ENCODE measurements at regions not wholly inside any gene's neighbourhood (a gene's known extent, or its start where the extent isn't known, plus 50 kb on each side); places are given as distances from the start of the nearest gene placed in this dataset.
A peak's percentile ranks its signal among the peaks of the same experiment; 100 is the strongest.
"Not testable (repeated sequence)": the region's sequence is repeated elsewhere in the genome, so short reads cannot be mapped to it uniquely, and the experiment has no call there.

DNA sequence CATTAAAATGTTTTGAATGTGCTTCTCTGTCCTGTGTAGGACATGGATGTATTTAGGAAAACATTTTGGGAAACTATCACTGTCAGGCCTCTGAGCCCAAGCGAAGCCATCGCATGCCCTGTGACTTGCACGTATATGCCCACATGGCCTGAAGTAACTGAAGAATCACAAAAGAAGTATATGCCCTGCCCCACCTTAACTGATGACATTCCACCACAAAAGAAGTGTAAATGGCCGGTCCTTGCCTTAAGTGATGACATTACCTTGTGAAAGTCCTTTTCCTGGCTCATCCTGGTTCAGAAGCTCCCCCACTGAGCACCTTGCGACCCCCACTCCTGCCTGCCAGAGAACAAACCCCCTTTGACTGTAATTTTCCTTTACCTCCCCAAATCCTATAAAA, 191.1 kb upstream of the MEIS1 start:
- DNase-seq (ENCODE audit: low spot score); ATAC-seq: not testable (repeated sequence)

DNA sequence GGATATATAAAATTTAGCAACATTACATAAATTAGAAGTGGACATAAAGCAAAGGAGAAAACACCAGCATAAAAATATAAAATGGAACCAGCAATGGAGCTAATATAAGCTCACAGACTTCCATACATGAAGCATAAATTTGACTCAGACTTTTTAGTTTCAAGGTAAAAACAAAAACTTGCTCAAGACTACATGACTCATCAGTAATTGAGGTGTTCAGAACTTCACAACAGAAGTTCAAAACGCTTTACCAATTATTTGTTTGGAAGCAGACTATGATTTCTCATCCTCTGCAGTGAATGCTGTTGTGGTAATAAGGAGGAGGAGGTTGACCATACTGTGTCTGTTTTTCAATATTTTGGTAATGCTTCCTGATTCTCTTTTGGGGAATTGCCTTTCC, 192.0 kb upstream of the MEIS1 start:
- DNase-seq (ENCODE audit: low spot score); ATAC-seq: not testable (repeated sequence)

DNA sequence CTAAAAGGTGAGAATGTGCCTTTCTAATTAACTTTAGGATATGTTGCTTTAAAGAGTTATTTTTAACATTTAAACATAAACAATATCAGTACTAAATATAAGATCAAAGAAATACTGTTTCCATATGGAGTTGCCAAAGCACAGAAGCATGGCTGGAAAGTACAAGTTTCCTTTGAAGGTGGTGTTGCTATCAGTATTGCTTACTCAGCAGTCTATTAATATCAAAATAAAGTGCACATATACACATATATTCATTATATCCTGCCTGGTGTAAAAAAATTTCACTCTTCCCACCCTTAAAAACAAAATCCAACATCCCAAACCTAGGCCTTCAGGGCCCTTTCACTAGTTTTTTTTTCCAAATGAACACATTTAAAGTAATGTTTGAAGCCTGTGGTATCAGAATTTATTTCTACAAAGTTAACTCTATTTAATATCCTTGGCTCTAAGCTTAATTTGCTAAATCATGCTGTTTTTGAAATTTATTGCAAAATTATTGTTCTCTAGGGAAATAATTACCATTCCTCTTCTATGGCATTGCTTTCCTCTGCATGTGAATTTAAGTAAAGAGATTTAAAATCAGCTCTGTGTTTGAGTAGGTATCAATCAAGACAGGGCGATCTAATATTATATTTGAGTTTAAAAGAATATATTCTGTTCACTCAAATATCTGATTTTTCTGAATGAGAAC, 192.7 kb upstream of the MEIS1 start:
- no peak for ATAC-seq
- no peak for DNase-seq (ENCODE audit: low spot score)

DNA sequence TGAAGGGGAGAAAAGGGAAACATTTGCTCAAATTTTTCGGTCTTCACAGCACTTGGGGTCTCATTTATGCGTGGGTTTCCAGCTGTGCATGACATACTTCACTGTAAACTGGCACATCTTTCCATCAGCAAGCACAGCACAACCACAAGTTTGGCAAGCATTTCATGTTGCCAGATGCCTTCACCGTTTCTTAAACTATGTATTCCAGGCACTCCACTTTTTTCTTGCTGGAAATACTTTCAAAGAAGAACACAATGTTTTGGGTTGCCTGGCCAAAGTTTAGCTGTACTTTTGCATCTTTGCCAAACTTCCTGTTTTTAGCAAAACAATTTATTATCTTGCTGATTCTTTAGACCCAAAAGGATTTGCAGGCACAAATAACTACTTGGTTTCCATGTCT, 194.6 kb upstream of the MEIS1 start:
- no peak for ATAC-seq
- no peak for DNase-seq (ENCODE audit: low spot score)

DNA sequence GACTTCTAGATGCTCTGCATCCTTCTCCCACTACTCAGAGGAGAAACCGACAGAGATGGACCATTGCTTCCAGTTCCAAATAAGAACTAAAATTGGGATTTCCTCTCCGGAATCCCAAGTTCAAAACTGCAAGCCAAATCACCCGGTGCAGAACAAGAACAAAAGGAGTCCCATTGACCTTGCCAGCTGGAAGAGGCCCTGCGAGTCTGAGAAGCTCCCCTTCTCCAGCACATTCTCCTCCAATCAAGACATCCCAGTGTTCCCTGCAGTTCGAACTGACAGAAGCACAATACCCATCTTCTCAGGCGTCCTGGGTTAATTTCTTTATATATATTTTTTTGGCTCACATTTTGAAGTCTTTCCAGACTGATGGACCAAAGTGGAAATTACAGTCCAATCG, 195.3 kb upstream of the MEIS1 start:
- ATAC-seq, result no peak

DNA sequence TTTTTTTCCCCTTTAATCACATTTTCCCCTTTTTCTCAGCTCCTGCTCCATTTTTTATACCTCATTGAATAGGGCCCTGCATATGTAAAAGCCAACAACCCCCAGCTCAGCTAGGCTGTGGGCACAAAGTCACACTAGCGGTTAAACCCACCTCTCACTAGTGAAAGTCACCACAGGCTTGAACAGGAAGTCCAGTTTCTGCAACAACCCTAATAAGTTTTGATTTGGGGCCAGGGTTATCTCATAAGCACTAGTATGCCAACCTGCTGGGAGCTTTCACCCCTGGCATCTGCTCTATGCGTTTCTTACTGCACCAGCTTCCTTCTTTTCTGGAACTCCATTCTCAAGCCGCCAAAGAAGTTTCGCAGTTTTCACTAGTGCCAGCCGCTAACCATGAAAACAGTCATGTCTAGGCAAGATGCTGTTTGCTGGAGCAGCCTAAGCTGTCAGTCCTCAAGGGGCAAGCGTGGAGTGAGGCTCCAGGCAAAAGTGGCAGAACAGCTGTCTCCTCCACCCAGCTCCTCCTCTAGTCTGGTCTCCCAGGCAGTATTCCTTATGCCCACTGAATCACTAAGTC, 197.0 kb upstream of the MEIS1 start:
- DNase-seq (ENCODE audit: low spot score), result no peak
- no peak for ATAC-seq

More for the DNA sequence above, 195.3 kb upstream of the MEIS1 start:
- DNase-seq (ENCODE audit: low spot score), result no peak

DNA sequence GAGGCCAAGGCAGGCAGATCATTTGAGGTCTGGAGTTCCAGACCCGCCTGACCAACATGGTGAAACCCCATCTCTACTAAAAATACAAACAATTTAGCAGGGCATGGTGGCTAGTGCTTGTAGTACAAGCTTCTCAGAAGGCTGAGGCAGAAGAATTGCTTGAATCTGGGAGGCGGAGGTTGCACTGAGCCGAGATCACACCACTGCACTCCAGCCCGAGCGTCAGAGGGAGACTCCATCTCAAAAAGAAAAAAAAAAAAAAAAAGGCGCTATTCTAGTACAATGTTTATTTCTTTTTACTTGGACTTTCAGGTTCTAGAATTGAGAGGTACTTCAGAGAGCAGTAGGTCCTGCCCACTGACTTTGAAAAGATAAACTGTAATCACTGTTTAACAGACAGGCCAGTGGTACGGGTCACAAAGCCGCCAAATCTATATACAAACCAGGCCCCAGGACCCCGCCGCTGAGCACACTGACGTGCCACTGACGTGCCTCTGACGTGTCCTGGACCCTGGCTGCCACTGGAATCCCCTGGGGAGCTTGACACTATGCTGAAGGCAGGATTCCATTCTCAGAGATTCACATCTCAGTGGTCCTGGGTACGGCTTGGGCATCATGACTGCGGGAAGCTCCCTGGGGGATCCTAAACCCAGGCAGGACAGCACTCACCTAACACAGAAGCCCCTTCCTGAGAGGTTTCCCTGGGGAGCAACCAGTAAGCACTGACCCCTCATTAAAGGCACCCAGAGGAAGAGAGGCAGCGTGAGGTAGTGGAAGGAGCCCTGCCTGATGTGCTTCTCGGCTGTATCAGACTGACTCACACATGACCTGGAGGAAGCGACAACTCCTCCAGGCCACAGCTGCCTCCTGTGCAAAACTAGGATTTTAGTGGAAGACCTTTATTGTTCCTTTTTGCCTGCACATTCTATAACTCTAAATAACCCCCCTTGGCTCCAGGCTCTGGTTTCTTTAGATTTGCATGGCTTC, 197.8 kb upstream of the MEIS1 start:
- DNase-seq (ENCODE audit: low spot score) (no peak), ATAC-seq (no peak)

DNA sequence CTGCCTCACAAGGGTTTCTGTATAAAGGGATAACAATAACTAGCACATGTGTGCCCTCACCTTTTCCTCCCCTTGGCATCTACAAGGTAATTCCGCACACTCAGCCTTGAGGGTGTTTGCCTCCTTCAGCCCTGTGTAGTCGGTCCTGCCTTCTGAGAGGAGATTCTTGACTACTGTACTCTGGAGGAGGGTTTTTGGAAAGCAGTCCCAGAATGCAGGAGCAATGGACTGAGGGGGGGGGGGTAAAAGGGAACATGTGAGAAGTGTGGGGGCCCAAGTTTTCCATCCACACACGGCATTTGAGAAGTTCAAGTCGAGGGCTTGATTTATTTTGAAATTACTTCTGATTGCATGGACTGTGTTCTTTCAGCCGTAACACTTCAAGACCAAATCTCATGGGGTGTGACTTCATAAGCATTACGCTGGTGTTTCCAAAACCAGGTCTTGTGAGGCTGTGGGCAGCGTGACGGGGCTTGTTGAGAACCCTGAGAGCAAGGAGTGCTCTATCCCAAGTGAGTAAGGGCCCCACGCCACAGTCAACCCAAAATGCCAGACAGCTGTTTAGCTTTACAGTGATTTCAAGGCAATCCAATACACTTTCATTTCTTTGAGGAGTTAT, 198.7 kb upstream of the MEIS1 start:
- no peak for ATAC-seq
- DNase-seq (ENCODE audit: low spot score), result no peak

DNA sequence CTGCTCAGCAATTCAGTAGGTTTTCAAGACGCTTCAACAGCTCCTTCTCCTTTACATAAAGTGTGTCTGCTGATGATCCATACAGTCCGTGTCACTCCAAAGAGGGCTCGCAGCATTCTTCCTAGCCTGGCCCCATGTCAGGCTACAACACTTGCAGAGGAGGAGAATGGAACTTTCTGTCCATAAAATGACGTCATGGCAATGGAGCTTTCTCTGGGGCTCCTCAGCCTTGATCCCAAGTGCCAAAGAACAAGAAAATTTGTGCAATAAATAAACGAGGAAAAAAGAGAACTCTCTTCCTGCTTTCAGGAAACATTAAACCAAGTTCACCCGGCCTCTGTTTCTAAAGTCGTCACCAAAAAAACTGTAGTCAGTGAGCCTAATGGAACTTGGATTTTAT, 199.5 kb upstream of the MEIS1 start:
- DNase-seq (ENCODE audit: low spot score), result no peak
- ATAC-seq, result no peak

DNA sequence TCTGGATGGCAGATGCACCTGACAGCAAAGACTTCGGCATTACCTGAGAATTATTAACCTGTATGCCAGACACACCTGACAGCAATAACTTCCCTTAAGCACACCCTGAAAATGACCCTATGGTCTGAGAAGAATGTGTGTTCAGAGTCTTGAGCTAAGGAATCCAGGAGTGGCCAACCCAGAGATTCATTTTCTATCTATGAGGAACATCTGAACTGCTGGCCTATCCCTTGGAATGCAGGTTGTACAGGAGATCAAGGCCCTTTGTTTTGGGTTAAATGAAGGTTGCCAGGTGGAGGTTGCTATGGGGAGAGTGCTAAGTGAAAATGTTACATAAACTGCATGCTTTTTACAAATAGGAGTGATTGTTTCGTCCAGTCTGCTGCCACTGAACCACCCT, 200.9 kb upstream of the MEIS1 start:
- DNase-seq (ENCODE audit: low spot score) (no peak), ATAC-seq (no peak)

DNA sequence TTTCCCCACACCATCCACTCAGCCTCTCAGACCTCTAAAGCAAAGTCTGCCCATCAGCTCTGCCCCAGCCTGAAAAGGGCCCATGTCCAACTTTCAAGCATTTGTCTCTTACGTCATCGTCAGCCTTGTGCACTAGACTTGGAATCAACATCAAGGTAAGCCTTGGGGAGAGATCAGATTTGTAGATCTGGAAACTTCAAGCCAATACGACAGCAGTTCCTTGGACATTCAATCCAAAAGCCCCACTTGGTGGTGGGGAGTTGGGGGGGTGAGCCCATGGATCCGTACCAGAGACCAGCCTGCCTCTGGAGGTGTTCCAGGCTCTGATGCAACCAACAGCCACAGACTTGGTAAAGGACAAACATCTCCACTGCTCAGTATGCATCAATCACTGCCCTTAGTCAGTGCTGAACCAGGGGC, 206.8 kb upstream of the MEIS1 start:
- DNase-seq (ENCODE audit: low spot score) (no peak), ATAC-seq (peak; percentile 46)

DNA sequence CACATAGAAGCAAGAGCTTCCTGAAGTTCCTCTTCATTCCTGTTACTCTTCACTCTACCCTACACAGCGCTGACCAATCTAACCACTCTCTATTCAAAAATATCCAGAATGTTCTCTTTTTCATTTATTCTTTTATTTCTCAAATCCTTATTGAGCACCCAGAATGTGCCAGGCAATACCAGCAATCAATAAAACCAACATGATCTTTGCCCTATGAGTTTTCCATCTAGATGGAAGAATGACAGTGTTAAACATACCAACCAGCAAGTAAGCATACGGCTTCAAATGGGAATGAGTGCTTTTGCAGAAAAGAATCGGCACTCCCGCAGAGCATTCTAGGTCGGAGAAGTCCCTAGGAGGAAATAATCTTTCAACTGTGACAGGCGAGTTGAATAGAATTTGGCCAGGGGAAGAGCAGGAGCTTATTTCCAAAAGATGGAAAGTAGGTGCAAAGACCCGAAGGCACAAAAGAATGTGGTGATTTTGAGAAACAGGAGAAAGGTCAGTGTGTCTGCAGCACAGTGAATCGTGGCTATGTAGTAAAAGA, 217.8 kb upstream of the MEIS1 start:
- DNase-seq (ENCODE audit: low spot score), result no peak
- ATAC-seq, result peak; percentile 25

DNA sequence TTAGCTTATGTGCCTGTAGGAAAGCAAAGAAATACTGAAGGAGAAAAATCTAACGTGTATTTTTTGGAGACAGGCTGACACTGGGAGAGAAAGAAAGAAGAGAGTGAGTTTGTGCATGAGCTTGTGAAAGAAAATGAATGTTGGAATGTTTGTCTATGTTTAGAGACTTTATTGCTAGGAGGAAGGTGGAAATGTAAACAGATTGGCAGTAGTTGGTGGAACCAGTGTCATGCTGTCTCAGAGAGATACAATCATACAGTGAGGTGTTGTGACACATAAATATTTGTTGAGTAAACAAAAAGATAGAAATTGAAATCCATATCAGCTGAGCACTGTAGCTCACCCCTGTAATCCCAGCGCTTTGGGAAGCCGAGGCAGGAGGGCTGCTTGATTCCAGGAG, 222.2 kb upstream of the MEIS1 start:
- DNase-seq (ENCODE audit: low spot score) (no peak), ATAC-seq (no peak)

DNA sequence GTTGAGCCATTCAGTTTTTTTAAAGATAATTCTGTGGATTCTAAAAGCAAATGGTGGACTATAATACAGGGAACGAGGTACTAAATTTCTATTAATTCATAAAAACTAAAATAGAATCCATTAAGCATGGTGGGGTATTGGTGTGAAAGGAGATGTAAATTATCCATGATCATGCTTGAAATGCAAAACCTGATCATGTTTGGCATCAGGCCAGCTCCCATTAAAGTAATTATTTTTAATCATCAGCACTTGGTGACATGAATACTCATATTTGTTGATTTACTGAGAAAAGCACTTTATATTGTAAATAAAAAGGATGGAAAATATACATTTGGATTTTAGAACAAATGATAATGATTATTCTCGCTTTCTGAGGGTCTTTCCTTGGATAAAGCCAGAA, 232.3 kb upstream of the MEIS1 start:
- DNase-seq (ENCODE audit: low spot score), result no peak
- ATAC-seq, result no peak

DNA sequence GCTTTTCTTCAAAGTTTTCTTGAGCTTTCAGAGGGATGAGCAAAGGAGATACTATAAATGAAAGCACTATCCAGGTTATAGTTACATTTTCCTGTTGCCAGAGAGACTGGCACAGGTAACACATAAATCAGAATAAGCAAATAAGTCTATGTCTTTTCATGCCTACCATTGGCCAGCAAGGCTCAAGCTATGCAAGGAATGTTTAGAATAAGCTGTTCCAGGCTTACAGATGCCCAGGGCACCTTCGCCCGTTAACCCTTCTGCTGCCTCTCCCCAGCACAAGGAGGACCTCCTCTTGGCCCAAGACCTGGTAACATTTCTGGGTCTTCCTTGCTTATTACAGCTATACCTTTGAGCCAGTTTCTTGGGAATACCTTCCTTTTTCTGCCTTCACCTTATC, 233.7 kb upstream of the MEIS1 start:
- no peak for DNase-seq (ENCODE audit: low spot score)
- ATAC-seq, result no peak

DNA sequence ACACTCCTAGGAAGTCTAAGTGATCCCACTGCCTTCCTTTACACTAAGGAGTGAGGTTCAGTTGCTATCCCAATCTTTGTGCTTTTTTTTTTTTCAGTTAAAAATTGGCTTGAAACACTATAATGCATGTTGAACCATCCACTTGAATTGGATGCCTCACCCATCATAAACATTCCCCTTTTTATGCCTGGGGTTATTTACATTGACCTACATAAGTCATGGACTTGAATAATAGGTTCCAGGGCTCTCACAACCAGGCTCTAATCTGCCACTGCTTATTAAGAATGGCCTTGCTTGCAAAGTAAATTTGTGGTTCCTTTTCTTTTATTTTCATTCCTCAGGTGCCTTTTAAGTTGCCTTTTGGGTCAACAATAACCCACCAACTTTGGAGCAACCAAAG, 236.1 kb upstream of the MEIS1 start:
- ATAC-seq (no peak), DNase-seq (ENCODE audit: low spot score) (no peak)

DNA sequence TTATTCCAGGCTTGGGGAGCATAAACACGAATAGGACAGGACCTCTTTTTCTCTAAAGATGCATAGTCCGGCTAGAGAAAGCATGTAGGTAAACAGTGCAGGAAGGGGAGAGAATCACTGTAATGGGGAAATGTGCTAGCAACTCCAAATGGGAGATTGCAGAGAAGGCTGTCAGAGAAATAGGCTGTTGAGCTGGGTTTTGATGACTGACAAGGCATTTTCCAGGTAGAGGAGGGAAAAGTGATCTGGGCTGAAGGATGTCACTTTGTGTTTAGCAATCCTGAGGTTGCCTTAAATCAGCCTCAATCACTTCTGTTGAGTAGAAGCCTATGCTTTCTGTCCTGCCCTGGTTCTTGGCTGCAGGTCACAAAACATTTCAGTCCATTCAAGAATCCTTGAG, 242.0 kb upstream of the MEIS1 start:
- ATAC-seq (no peak), DNase-seq (ENCODE audit: low spot score) (no peak)

DNA sequence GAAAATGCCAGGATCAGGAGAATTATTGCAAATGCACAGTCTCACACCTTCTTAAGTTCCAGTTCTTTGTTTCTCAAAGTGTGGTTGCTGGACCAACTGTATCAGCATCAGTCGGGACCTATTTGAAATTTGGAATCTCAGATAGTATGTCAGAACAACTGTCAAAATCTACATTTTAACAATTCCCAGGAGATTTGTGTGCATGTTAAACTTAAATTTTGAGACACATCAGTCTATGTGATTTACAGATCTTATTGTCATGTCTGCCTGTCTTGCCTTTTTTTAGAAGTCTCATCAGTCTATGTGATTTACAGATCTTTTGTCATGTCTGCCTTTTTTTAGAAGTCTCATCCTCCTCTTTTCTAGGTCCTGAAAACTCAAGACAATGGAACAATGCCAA, 243.6 kb upstream of the MEIS1 start:
- no peak for ATAC-seq
- DNase-seq (ENCODE audit: low spot score), result no peak

DNA sequence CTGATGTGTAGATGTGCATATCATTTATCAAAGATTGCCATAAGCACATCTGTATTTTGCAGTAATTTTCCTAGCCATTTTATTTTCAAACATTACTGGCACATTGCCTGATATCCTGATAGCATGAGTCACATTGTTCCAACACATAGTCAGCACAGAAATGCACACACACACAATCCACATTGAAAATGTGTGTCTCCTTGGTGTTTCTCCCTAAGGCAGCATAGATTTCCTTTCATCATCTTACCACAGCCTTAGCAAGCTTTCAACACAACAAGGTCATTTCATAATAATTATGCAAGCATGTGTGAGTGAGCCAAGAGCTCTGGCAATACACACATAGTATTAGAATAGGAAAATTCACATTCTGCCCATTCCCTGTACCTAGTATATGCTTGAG, 245.4 kb upstream of the MEIS1 start:
- DNase-seq (ENCODE audit: low spot score) (no peak), ATAC-seq (peak; percentile 66)

DNA sequence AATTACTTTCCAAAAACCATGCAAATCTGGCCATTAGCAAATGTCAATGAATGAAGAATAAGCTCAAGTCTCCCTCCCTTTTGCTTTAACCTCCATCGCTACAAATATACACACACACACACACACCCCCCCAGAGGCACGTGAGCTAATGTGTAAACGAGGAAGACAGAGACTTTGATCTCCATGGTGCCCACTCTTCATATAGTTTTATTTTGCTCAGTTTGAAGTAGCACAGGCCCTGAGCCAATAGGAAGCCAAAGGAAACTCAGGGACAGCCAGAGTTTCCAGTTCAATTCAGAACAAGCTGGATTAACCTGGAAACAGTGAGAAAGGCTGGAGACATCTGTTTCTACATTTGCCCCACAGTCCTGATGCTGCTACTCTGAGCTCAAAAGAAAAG, 248.4 kb upstream of the MEIS1 start:
- no peak for DNase-seq (ENCODE audit: low spot score)

DNA sequence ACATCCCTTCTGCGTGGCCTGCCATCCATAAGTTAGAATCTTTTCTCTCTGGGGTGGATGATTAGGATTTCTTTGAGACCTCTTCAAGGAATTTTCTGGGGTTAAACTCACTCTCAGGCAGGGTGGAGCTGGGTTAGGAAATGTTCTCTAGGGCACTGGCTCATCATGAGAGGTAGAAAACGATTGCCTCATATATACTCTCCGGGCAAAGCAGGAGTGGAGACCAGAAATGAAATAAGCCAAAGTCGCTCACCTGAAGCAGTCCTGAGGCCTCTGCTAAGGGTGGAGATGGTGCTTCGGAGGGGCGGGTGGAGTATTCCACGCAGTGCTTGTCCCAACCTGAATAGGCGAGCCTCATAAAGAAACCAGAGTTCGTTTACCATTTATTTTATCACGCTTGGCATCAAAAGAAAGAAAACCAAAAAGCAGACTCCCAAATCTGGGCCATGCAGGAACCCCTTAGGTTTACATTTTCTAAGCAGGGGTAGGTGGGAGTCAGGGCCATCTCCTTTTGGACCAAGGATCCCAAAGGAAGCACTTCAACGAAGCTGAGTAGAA, 249.3 kb upstream of the MEIS1 start:
- ATAC-seq, result no peak
- DNase-seq (ENCODE audit: low spot score), result no peak

More for the DNA sequence above, 248.4 kb upstream of the MEIS1 start:
- ATAC-seq, result no peak
